ENCODE measurements at regions not wholly inside any gene's neighbourhood (a gene's known extent, or its start where the extent isn't known, plus 50 kb on each side); places are given as distances from the start of the nearest gene placed in this dataset.

DNA sequence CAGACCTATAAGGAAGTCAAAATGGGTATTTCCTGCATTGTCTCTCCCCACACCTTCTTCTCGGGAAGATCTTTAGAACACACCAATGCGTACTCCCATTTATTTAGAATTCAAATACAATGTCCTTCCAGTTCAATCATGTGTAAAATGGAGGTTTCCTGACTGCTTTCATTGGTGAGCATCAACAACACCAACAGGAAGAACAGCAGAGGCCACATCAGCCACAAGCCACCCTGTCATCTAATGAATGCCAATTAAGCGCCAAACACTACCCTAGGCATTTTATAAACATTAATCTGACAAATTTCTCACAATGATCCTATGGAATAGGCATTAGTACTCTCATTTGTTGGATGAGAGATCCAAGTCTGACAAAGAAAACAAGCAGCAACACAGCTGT lies 68.4 kb upstream of the SMLR1 start:
- BruUV-seq (replicated peaks) = no TSS peak
- intact Hi-C loops (cut with micrococcal nuclease; ENCODE audit: unreplicated experiment) (loop anchor here (5.0 kb wide), 1 partner anchor 722 kb away; no protein-coding TSS in a partner anchor), in situ Hi-C loops (cut with HindIII; ENCODE audit: low pct_unique_long_range_greater_than_20kb, low sequenced_read_pairs) (no loop called here)
- H3K27ac ChIP-seq (ENCODE audit: low read length) = no peak overlapping the region
- DNase-seq (ENCODE audit: low read depth, low spot score) (no peak), ATAC-seq (no peak)
- H3K4me1 ChIP-seq (ENCODE audit: control insufficient read depth, insufficient read depth, low read length) = no peaks in the 10 kb centered on the region
- no peaks in the 10 kb centered on the region for H3K36me3 ChIP-seq (ENCODE audit: control insufficient read depth, insufficient read depth, low read length)
- no peaks in the 10 kb centered on the region for H3K27me3 ChIP-seq (ENCODE audit: control insufficient read depth, insufficient read depth, low read length)
- H3K4me3 ChIP-seq (ENCODE audit: low read depth in 2 of 2, low read length in 2 of 2) = no peak overlapping the region
- ChIA-PET CTCF (no interaction called here), POLR2A (no interaction called here)
- TF ChIP-seq POLR2AphosphoS5 (IDR thresholded peaks at IDR 0.05; ENCODE audit: low read depth, low read length) = no peak
- no peak for TF ChIP-seq TCF7L2 (IDR thresholded peaks at IDR 0.05; ENCODE audit: low read depth, low read length)
- TF ChIP-seq, protein P1, sequence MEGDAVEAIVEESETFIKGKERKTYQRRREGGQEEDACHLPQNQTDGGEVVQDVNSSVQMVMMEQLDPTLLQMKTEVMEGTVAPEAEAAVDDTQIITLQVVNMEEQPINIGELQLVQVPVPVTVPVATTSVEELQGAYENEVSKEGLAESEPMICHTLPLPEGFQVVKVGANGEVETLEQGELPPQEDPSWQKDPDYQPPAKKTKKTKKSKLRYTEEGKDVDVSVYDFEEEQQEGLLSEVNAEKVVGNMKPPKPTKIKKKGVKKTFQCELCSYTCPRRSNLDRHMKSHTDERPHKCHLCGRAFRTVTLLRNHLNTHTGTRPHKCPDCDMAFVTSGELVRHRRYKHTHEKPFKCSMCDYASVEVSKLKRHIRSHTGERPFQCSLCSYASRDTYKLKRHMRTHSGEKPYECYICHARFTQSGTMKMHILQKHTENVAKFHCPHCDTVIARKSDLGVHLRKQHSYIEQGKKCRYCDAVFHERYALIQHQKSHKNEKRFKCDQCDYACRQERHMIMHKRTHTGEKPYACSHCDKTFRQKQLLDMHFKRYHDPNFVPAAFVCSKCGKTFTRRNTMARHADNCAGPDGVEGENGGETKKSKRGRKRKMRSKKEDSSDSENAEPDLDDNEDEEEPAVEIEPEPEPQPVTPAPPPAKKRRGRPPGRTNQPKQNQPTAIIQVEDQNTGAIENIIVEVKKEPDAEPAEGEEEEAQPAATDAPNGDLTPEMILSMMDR (IDR thresholded peaks at IDR 0.05) = no peak
- TF ChIP-seq, protein P2, sequence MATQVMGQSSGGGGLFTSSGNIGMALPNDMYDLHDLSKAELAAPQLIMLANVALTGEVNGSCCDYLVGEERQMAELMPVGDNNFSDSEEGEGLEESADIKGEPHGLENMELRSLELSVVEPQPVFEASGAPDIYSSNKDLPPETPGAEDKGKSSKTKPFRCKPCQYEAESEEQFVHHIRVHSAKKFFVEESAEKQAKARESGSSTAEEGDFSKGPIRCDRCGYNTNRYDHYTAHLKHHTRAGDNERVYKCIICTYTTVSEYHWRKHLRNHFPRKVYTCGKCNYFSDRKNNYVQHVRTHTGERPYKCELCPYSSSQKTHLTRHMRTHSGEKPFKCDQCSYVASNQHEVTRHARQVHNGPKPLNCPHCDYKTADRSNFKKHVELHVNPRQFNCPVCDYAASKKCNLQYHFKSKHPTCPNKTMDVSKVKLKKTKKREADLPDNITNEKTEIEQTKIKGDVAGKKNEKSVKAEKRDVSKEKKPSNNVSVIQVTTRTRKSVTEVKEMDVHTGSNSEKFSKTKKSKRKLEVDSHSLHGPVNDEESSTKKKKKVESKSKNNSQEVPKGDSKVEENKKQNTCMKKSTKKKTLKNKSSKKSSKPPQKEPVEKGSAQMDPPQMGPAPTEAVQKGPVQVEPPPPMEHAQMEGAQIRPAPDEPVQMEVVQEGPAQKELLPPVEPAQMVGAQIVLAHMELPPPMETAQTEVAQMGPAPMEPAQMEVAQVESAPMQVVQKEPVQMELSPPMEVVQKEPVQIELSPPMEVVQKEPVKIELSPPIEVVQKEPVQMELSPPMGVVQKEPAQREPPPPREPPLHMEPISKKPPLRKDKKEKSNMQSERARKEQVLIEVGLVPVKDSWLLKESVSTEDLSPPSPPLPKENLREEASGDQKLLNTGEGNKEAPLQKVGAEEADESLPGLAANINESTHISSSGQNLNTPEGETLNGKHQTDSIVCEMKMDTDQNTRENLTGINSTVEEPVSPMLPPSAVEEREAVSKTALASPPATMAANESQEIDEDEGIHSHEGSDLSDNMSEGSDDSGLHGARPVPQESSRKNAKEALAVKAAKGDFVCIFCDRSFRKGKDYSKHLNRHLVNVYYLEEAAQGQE (IDR thresholded peaks at IDR 0.05; ENCODE audit: insufficient read depth in 1 of 2, low read depth in 2 of 2, low read length in 1 of 2) = no peak
- no peak for TF ChIP-seq SIN3A (IDR thresholded peaks at IDR 0.05; ENCODE audit: borderline replicate concordance, insufficient read depth, low read depth, low read length)
- H3K9me3 ChIP-seq (ENCODE audit: control insufficient read depth, insufficient read depth, low read depth, low read length) = no peaks in the 10 kb centered on the region

DNA sequence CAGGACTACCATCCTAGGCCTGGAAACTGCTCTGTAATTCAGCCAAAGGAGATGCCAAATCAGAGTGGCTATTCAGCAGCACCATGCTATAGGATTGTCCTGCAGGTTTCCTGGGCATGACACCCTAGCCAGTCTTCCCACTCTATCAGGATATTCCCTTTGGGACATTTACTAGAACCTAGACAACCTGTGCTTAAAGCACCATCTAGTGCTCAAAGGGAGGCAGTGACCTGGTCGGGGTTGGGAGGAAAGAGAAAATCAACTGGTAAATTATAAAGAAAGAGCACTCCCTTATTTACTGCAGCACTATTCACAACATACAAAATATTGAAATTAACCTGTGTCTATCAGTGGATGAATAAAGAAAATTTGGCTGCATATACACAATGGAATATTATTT lies 67.2 kb upstream of the SMLR1 start:
- Histone ChIP-seq H3K4me1 (ENCODE audit: control insufficient read depth, insufficient read depth, low read length) (no peaks in the 10 kb centered on the region), H3K27me3 (ENCODE audit: control insufficient read depth, insufficient read depth, low read length) (no peaks in the 10 kb centered on the region), H3K36me3 (ENCODE audit: control insufficient read depth, insufficient read depth, low read length) (no peaks in the 10 kb centered on the region), H3K27ac (ENCODE audit: low read length) (no peak overlapping the region), H3K9me3 (ENCODE audit: control insufficient read depth, insufficient read depth, low read depth, low read length) (no peaks in the 10 kb centered on the region), H3K4me3 (ENCODE audit: low read depth in 2 of 2, low read length in 2 of 2) (no peak overlapping the region)
- intact Hi-C loops (cut with micrococcal nuclease; ENCODE audit: unreplicated experiment) = loop anchor here (2.0 kb wide), 1 partner anchor 437 kb away; no protein-coding TSS in a partner anchor
- CTCF ChIA-PET = no interaction called here
- TF ChIP-seq, protein P1 (IDR thresholded peaks at IDR 0.05) = peak; percentile 76
- TF ChIP-seq, protein P2 (IDR thresholded peaks at IDR 0.05; ENCODE audit: insufficient read depth in 1 of 2, low read depth in 2 of 2, low read length in 1 of 2) = no peak
- POLR2A ChIA-PET = no interaction called here
- ATAC-seq (peak; percentile 87), DNase-seq (ENCODE audit: low read depth, low spot score) (no peak)
- BruUV-seq (replicated peaks) = no TSS peak
- in situ Hi-C loops (cut with HindIII; ENCODE audit: low pct_unique_long_range_greater_than_20kb, low sequenced_read_pairs) = no loop called here
